A673 (cell line): ENCODE measurements at regions not wholly inside any gene's neighbourhood (a gene's known extent, or its start where the extent isn't known, plus 50 kb on each side); places are given as distances from the start of the nearest gene placed in this dataset.

Source experiments
- EZH2 ChIP-seq: fragments of 200-600 bp; sonication (generic); IDR thresholded peaks from 2 replicates; pipeline ENCODE4 v1.6.1; 2017; ENCODE audit warnings: borderline replicate concordance, low read depth, mild to moderate bottlenecking, mixed read lengths, antibody characterized with exemption, low read length; ENCODE audit not compliant: poor library complexity, severe bottlenecking
- TF ChIP-seq, protein P1 (sequence below): fragments of 300-800, 200-600 bp; sonication (generic); conservative IDR thresholded peaks from 2 replicates; pipeline ENCODE4 v1.5.1; 2017; ENCODE audit warnings: low read depth, mild to moderate bottlenecking, antibody characterized with exemption, low read length, moderate library complexity, mixed read lengths

- TF ChIP-seq, protein P1, sequence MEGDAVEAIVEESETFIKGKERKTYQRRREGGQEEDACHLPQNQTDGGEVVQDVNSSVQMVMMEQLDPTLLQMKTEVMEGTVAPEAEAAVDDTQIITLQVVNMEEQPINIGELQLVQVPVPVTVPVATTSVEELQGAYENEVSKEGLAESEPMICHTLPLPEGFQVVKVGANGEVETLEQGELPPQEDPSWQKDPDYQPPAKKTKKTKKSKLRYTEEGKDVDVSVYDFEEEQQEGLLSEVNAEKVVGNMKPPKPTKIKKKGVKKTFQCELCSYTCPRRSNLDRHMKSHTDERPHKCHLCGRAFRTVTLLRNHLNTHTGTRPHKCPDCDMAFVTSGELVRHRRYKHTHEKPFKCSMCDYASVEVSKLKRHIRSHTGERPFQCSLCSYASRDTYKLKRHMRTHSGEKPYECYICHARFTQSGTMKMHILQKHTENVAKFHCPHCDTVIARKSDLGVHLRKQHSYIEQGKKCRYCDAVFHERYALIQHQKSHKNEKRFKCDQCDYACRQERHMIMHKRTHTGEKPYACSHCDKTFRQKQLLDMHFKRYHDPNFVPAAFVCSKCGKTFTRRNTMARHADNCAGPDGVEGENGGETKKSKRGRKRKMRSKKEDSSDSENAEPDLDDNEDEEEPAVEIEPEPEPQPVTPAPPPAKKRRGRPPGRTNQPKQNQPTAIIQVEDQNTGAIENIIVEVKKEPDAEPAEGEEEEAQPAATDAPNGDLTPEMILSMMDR = no peak
- no peak for TF ChIP-seq EZH2
Observed at GRCh38 chr10:129171812-129172211, 295.2 kb upstream of the MGMT start.
